Vagina (tissue), 2 donors: ENCODE measurements at regions not wholly inside any gene's neighbourhood (a gene's known extent, or its start where the extent isn't known, plus 50 kb on each side); places are given as distances from the start of the nearest gene placed in this dataset.

Source experiments
- CTCF ChIP-seq, 3 experiments: fragments of 450-650 bp in 2 of 3; fragments of 200-600 bp in 1 of 3; sonication (generic) in 1 of 3; IDR thresholded peaks; one replicate each; pipeline ENCODE4 v1.5.1; 2017 to 2019; ENCODE audit warnings: antibody characterized with exemption in 3 of 3, mild to moderate bottlenecking in 2 of 3, moderate library complexity in 2 of 3
- POLR2A ChIP-seq, 2 donors: fragments of 450-650 bp; IDR thresholded peaks; one replicate each; pipeline ENCODE4 v1.6.1; 2017; ENCODE audit warnings: antibody characterized with exemption in 2 of 2, mild to moderate bottlenecking in 2 of 2, moderate library complexity in 2 of 2

GRCh38 chr1:63710308-63710707, 63.5 kb upstream of the ROR1 start:
- TF ChIP-seq CTCF (IDR thresholded peaks at IDR 0.05) (no peak), POLR2A (IDR thresholded peaks at IDR 0.05) (no peak)
